ENCODE measurements at regions not wholly inside any gene's neighbourhood (a gene's known extent, or its start where the extent isn't known, plus 50 kb on each side); places are given as distances from the start of the nearest gene placed in this dataset.
A peak's percentile ranks its signal among the peaks of the same experiment; 100 is the strongest.

DNA sequence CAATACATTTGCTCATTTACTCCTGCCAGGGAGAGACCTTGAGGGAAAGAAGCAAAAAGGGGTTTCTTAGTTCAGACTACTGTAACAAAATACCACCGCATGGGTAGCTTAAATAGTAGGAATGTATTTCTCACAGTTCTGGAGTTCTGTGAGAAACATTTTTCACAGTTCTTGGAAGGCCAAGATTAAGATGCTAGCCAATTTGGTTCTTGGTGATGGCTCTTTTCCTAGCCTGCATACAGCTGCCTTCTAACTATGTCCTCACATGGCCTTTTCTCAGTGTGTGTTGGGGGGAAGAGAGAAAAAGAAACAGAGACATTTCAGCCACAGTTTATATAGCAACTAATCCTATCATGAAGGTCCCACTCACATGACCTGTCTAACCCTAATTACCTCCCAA lies 1644.7 kb upstream of the C9orf72 start:
- Histone ChIP-seq H3K79me2 (ENCODE audit: insufficient read depth, low read length) (no peaks in the 10 kb centered on the region), H3K4me3 (ENCODE audit: low read length, poor library complexity, severe bottlenecking) (no peak overlapping the region), H3K4me2 (ENCODE audit: low read depth, low read length, poor library complexity, severe bottlenecking) (no peak overlapping the region), H3K27me3 (ENCODE audit: insufficient read depth, low read length, poor library complexity, severe bottlenecking) (no peaks in the 10 kb centered on the region), H3K4me1 (ENCODE audit: insufficient read depth, low read length, poor library complexity, severe bottlenecking) (no peaks in the 10 kb centered on the region), H2AFZ (ENCODE audit: low read length) (no peak overlapping the region), H3K36me3 (ENCODE audit: insufficient read depth, low read length) (no peaks in the 10 kb centered on the region), H3K9me2 (replicated peaks; ENCODE audit: low read depth, low read length) (no peaks in the 10 kb centered on the region), H3K9ac (ENCODE audit: low read depth, low read length, poor library complexity, severe bottlenecking) (no peak overlapping the region), H4K20me1 (ENCODE audit: insufficient read depth, low read length, poor library complexity, severe bottlenecking) (no peaks in the 10 kb centered on the region), H3K9me3 (ENCODE audit: insufficient read depth, low read depth, low read length) (no peaks in the 10 kb centered on the region), H3F3A (ENCODE audit: low read depth) (no peaks in the 10 kb centered on the region)
- TF ChIP-seq CTCF (conservative IDR thresholded peaks at IDR 0.05; ENCODE audit: low read length) = no peak
- TF ChIP-seq EZH2phosphoT487 (IDR thresholded peaks at IDR 0.05; ENCODE audit: borderline replicate concordance) = no peak

GRCh38 chr9:29220596-29221251 lies 1647.4 kb upstream of the C9orf72 start:
- TF ChIP-seq CTCF (conservative IDR thresholded peaks at IDR 0.05; ENCODE audit: low read length) (no peak), EZH2phosphoT487 (IDR thresholded peaks at IDR 0.05; ENCODE audit: borderline replicate concordance) (no peak)
- H3K36me3 ChIP-seq (ENCODE audit: insufficient read depth, low read length) = no peaks in the 10 kb centered on the region
- H3K4me1 ChIP-seq (ENCODE audit: insufficient read depth, low read length, poor library complexity, severe bottlenecking) = no peaks in the 10 kb centered on the region
- H3K9ac ChIP-seq (ENCODE audit: low read depth, low read length, poor library complexity, severe bottlenecking) = no peak overlapping the region
- no peaks in the 10 kb centered on the region for H3K79me2 ChIP-seq (ENCODE audit: insufficient read depth, low read length)
- H3K27me3 ChIP-seq (ENCODE audit: insufficient read depth, low read length, poor library complexity, severe bottlenecking) = no peaks in the 10 kb centered on the region
- H3K9me2 ChIP-seq (replicated peaks; ENCODE audit: low read depth, low read length) = no peaks in the 10 kb centered on the region
- no peaks in the 10 kb centered on the region for H3K9me3 ChIP-seq (ENCODE audit: insufficient read depth, low read depth, low read length)
- peak overlapping the region; percentile 15; the same call in 1 of the 2 replicates for H2AFZ ChIP-seq (ENCODE audit: low read length)
- H4K20me1 ChIP-seq (ENCODE audit: insufficient read depth, low read length, poor library complexity, severe bottlenecking) = no peaks in the 10 kb centered on the region
- no peak overlapping the region for H3K4me2 ChIP-seq (ENCODE audit: low read depth, low read length, poor library complexity, severe bottlenecking)
- H3F3A ChIP-seq (ENCODE audit: low read depth) = no peaks in the 10 kb centered on the region
- no peak overlapping the region for H3K4me3 ChIP-seq (ENCODE audit: low read length, poor library complexity, severe bottlenecking)

- Histone ChIP-seq H3K9me2 (replicated peaks; ENCODE audit: low read depth, low read length) (no peaks in the 10 kb centered on the region), H3K9me3 (ENCODE audit: insufficient read depth, low read depth, low read length) (no peaks in the 10 kb centered on the region), H3K4me1 (ENCODE audit: insufficient read depth, low read length, poor library complexity, severe bottlenecking) (no peaks in the 10 kb centered on the region), H3K9ac (ENCODE audit: low read depth, low read length, poor library complexity, severe bottlenecking) (no peak overlapping the region), H3K4me3 (ENCODE audit: low read length, poor library complexity, severe bottlenecking) (no peak overlapping the region), H2AFZ (ENCODE audit: low read length) (no peak overlapping the region), H3K27me3 (ENCODE audit: insufficient read depth, low read length, poor library complexity, severe bottlenecking) (no peaks in the 10 kb centered on the region), H3F3A (ENCODE audit: low read depth) (no peaks in the 10 kb centered on the region), H3K4me2 (ENCODE audit: low read depth, low read length, poor library complexity, severe bottlenecking) (no peak overlapping the region), H4K20me1 (ENCODE audit: insufficient read depth, low read length, poor library complexity, severe bottlenecking) (no peaks in the 10 kb centered on the region), H3K79me2 (ENCODE audit: insufficient read depth, low read length) (no peaks in the 10 kb centered on the region), H3K36me3 (ENCODE audit: insufficient read depth, low read length) (no peaks in the 10 kb centered on the region)
- TF ChIP-seq EZH2phosphoT487 (IDR thresholded peaks at IDR 0.05; ENCODE audit: borderline replicate concordance) = no peak
- no peak for TF ChIP-seq CTCF (conservative IDR thresholded peaks at IDR 0.05; ENCODE audit: low read length)
Measured at GRCh38 chr9:29228558-29228957, 1655.3 kb upstream of the C9orf72 start.

Measured in Loucy (cell line).